ENCODE measurements at regions not wholly inside any gene's neighbourhood (a gene's known extent, or its start where the extent isn't known, plus 50 kb on each side); places are given as distances from the start of the nearest gene placed in this dataset.

DNA sequence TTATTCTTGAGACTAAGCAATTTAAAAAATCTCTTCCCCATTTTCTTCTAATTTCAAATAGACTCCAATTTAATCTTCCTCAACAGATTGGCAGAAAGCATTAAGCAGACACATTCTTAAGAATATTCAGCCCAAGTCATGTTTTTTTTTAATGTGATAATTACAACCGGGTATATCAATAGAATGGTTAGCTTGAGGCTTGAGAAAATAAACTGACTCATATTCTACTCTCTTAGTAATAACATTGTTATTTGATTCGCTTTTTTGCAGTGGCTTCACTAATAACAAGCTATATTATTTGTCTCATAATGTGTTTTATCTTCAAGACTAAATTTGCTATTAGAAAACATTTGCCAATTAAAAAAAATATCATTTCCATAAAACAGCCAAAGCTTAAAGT, 488.6 kb upstream of the RGS18 start (continued):
- no peak for TF ChIP-seq POLR3A (IDR thresholded peaks at IDR 0.05; ENCODE audit: borderline replicate concordance, extremely low read depth, insufficient read depth, insufficient read length)
- no peak for TF ChIP-seq TAF9B (IDR thresholded peaks at IDR 0.05; ENCODE audit: partially characterized antibody)

DNA sequence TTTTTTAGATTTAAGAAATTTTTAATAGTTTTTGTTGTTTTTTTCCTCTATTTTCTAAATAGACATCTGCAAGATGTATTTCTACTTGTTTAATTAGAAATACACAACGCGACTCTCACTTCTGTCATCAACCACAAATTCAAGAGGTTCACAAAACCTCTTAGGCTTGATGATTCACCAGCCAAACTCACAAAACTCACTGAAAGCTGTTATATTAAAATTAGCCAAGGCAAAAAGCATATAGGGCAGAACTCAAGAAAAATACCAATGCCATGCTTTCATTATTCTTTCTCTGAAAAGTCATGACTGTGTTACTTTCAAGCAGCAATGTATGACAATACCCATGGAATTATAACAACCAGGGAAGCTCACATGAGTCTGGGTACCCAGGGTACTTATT, 487.0 kb upstream of the RGS18 start:
- no peak overlapping the region for H3K9ac ChIP-seq (ENCODE audit: insufficient read depth in 1 of 2, low read depth in 2 of 2, low read length in 2 of 2)
- no peaks in the 10 kb centered on the region for H3K36me3 ChIP-seq (ENCODE audit: control insufficient read depth, insufficient read depth, low read length)
- H3K79me2 ChIP-seq (ENCODE audit: control insufficient read depth, insufficient read depth, low read length): no peaks in the 10 kb centered on the region
- H3K4me2 ChIP-seq (ENCODE audit: insufficient read depth, low read length): no peak overlapping the region
- no TSS peak for BruUV-seq (replicated peaks)
- in situ Hi-C loops (cut with MboI) (no loop called here), intact Hi-C loops (cut with micrococcal nuclease) (no loop called here)
- ChIA-PET POLR2A (no interaction called here), CTCF (ENCODE audit: low intra/inter-chr PET ratio) (no interaction called here)
- no peak overlapping the region for H2AFZ ChIP-seq (ENCODE audit: low read depth, low read length)
- WGBS (ENCODE audit: insufficient coverage, low coverage, missing lambda C conversion rate): 27% methylated on average over 2 of the region's 2 CpGs
- no peak for TF ChIP-seq PTRF (tag; IDR thresholded peaks at IDR 0.05)
- TF ChIP-seq ZNF444 (CRISPR knock-in tag; IDR thresholded peaks at IDR 0.05): no peak
- TF ChIP-seq, protein P1, sequence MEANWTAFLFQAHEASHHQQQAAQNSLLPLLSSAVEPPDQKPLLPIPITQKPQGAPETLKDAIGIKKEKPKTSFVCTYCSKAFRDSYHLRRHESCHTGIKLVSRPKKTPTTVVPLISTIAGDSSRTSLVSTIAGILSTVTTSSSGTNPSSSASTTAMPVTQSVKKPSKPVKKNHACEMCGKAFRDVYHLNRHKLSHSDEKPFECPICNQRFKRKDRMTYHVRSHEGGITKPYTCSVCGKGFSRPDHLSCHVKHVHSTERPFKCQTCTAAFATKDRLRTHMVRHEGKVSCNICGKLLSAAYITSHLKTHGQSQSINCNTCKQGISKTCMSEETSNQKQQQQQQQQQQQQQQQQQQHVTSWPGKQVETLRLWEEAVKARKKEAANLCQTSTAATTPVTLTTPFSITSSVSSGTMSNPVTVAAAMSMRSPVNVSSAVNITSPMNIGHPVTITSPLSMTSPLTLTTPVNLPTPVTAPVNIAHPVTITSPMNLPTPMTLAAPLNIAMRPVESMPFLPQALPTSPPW (CRISPR knock-in tag; IDR thresholded peaks at IDR 0.05): no peak
- no peak for TF ChIP-seq SRSF3 (IDR thresholded peaks at IDR 0.05; ENCODE audit: insufficient read depth, low read length)
- TF ChIP-seq SMAD2 (IDR thresholded peaks at IDR 0.05; ENCODE audit: low read depth, low read length): no peak
- no peak overlapping the region for H3K27ac ChIP-seq (ENCODE audit: extremely low read depth, low read depth, low read length)
- no peaks in the 10 kb centered on the region for H3K9me3 ChIP-seq (replicated peaks; ENCODE audit: control insufficient read depth, insufficient read depth, low read depth, low read length)
- no peak overlapping the region for H3K4me3 ChIP-seq
- no peaks in the 10 kb centered on the region for H3K9me1 ChIP-seq (ENCODE audit: control insufficient read depth, insufficient read depth, low read length)
- no peaks in the 10 kb centered on the region for H3K27me3 ChIP-seq (ENCODE audit: control insufficient read depth in 2 of 2, insufficient read depth in 2 of 2, low read length in 2 of 2)
- FAIRE-seq (no peak), ATAC-seq (no peak), DNase-seq (ENCODE audit: extremely low read depth in 1 of 4, low spot score in 3 of 4) (no peak)
- no peaks in the 10 kb centered on the region for H3K4me1 ChIP-seq (replicated peaks in 1 of 2; ENCODE audit: control insufficient read depth in 2 of 2, insufficient read depth in 2 of 2, low read length in 2 of 2)
- H4K20me1 ChIP-seq (replicated peaks; ENCODE audit: control insufficient read depth, insufficient read depth, low read length): no peaks in the 10 kb centered on the region
